ENCODE measurements at regions not wholly inside any gene's neighbourhood (a gene's known extent, or its start where the extent isn't known, plus 50 kb on each side); places are given as distances from the start of the nearest gene placed in this dataset.
"Not testable (repeated sequence)": the region's sequence is repeated elsewhere in the genome, so short reads cannot be mapped to it uniquely, and the experiment has no call there.

- not testable (repeated sequence) for TF ChIP-seq EZH2 (IDR thresholded peaks at IDR 0.05; ENCODE audit: low read depth, unreplicated experiment); CREB1 (CRISPR knock-in tag; IDR thresholded peaks at IDR 0.05; ENCODE audit: low read depth); ETS1 (IDR thresholded peaks at IDR 0.05)
- TF ChIP-seq, protein P1, sequence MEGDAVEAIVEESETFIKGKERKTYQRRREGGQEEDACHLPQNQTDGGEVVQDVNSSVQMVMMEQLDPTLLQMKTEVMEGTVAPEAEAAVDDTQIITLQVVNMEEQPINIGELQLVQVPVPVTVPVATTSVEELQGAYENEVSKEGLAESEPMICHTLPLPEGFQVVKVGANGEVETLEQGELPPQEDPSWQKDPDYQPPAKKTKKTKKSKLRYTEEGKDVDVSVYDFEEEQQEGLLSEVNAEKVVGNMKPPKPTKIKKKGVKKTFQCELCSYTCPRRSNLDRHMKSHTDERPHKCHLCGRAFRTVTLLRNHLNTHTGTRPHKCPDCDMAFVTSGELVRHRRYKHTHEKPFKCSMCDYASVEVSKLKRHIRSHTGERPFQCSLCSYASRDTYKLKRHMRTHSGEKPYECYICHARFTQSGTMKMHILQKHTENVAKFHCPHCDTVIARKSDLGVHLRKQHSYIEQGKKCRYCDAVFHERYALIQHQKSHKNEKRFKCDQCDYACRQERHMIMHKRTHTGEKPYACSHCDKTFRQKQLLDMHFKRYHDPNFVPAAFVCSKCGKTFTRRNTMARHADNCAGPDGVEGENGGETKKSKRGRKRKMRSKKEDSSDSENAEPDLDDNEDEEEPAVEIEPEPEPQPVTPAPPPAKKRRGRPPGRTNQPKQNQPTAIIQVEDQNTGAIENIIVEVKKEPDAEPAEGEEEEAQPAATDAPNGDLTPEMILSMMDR (conservative IDR thresholded peaks at IDR 0.05; ENCODE audit: low read depth in 2 of 2) = not testable (repeated sequence)
- TF ChIP-seq, protein P2, sequence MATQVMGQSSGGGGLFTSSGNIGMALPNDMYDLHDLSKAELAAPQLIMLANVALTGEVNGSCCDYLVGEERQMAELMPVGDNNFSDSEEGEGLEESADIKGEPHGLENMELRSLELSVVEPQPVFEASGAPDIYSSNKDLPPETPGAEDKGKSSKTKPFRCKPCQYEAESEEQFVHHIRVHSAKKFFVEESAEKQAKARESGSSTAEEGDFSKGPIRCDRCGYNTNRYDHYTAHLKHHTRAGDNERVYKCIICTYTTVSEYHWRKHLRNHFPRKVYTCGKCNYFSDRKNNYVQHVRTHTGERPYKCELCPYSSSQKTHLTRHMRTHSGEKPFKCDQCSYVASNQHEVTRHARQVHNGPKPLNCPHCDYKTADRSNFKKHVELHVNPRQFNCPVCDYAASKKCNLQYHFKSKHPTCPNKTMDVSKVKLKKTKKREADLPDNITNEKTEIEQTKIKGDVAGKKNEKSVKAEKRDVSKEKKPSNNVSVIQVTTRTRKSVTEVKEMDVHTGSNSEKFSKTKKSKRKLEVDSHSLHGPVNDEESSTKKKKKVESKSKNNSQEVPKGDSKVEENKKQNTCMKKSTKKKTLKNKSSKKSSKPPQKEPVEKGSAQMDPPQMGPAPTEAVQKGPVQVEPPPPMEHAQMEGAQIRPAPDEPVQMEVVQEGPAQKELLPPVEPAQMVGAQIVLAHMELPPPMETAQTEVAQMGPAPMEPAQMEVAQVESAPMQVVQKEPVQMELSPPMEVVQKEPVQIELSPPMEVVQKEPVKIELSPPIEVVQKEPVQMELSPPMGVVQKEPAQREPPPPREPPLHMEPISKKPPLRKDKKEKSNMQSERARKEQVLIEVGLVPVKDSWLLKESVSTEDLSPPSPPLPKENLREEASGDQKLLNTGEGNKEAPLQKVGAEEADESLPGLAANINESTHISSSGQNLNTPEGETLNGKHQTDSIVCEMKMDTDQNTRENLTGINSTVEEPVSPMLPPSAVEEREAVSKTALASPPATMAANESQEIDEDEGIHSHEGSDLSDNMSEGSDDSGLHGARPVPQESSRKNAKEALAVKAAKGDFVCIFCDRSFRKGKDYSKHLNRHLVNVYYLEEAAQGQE (IDR thresholded peaks at IDR 0.05; ENCODE audit: unreplicated experiment) = not testable (repeated sequence)
Observed at GRCh38 chr3:147287370-147287769, 119.0 kb downstream of the ZIC4 start.
